Transverse colon (tissue), 4 donors: ENCODE measurements at regions not wholly inside any gene's neighbourhood (a gene's known extent, or its start where the extent isn't known, plus 50 kb on each side); places are given as distances from the start of the nearest gene placed in this dataset.

Experiments
- DNase-seq: peaks from one replicate; pipeline ENCODE4 v3.0.0-alpha.2; 2019
- H3K27ac ChIP-seq, 4 donors: fragments of 200-600 bp; sonication (generic); 2 replicates each; pipeline ENCODE4 v1.5.1; 2016 to 2018; ENCODE audit warnings: inconsistent platforms in 4 of 4
- H3K27me3 ChIP-seq: fragments of 200-600 bp; sonication (generic); 2 replicates; pipeline ENCODE4 v1.5.1; 2017; ENCODE audit warnings: inconsistent platforms
- H3K36me3 ChIP-seq, 4 donors: fragments of 200-600 bp; sonication (generic); 2 replicates each; pipeline ENCODE4 v1.5.1; 2017 to 2019; ENCODE audit warnings: inconsistent platforms in 4 of 4
- H3K4me1 ChIP-seq, 4 donors: fragments of 200-600 bp; sonication (generic); 2 replicates each; pipeline ENCODE4 v1.5.1; 2017 to 2020; ENCODE audit warnings: inconsistent platforms in 4 of 4
- H3K4me3 ChIP-seq, 4 donors: fragments of 200-600 bp; sonication (generic); 1 replicate in 1 of 4; 2 replicates in 3 of 4; pipeline versions ENCODE4 v1.5.1 to v1.6.1; 2017 to 2019; ENCODE audit warnings: inconsistent platforms in 4 of 4
- H3K9me3 ChIP-seq, 2 donors: fragments of 200-600 bp; sonication (generic); 2 replicates each; pipeline ENCODE4 v1.5.1; 2017 to 2019; ENCODE audit warnings: inconsistent platforms in 2 of 2
- EP300 ChIP-seq: sonication (generic); formaldehyde crosslinking; IDR thresholded peaks from one replicate; pipeline ENCODE4 v1.6.1; 2017; ENCODE audit warnings: antibody characterized with exemption, low read depth
- POLR2A ChIP-seq: fragments of 450-650 bp; IDR thresholded peaks from one replicate; pipeline ENCODE4 v1.6.1; 2016; ENCODE audit warnings: antibody characterized with exemption, mild to moderate bottlenecking, moderate library complexity
- POLR2AphosphoS5 ChIP-seq, 3 donors: sonication (generic); formaldehyde crosslinking; IDR thresholded peaks; one replicate each; pipeline ENCODE4 v1.6.1; 2016; ENCODE audit warnings: antibody characterized with exemption in 3 of 3
- whole genome bisulfite sequencing, 2 donors: methylation state at CpG; one replicate each; pipeline ENCODE4 v1.1.5; 2018; ENCODE audit warnings: low coverage in 1 of 2; 5-methylcytosine and 5-hydroxymethylcytosine counted together
- in situ Hi-C, 4 donors: fragments of 200-750 bp; cut with MboI; loops; one replicate each; pipeline versions ENCODE4 v1.15.0 to v1.15.1; 2017; ENCODE audit warnings: low sequenced_read_pairs in 3 of 4, low pct_ligation_motif_present in 1 of 4, low pct_unique_long_range_greater_than_20kb in 1 of 4
- intact Hi-C: fragments of 100-400 bp; cut with DNase I; formaldehyde crosslinking; loops from one replicate; pipeline ENCODE4 v1.15.1; 2023; ENCODE audit warnings: low total_unique reads
- TF ChIP-seq, protein P1 (sequence below), 5 experiments: fragments of 200-600 bp in 3 of 5; fragments of 450-650 bp in 2 of 5; sonication (generic) in 3 of 5; IDR thresholded peaks; 1 replicate in 2 of 5; 2 replicates in 3 of 5; pipeline ENCODE4 v1.5.1; 2016 to 2017; ENCODE audit warnings: antibody characterized with exemption in 5 of 5, inconsistent platforms in 3 of 5, mild to moderate bottlenecking in 2 of 5, moderate library complexity in 1 of 5

- intact Hi-C loops (loop anchor here (2.0 kb wide), 1 partner anchor 383 kb away; no protein-coding TSS in a partner anchor), in situ Hi-C loops (no loop called here)
- no peak for DNase-seq
- no peak overlapping the region for H3K27ac ChIP-seq
- no peak overlapping the region for H3K4me3 ChIP-seq
- no peaks in the 10 kb centered on the region for H3K36me3 ChIP-seq
- H3K27me3 ChIP-seq = no peaks in the 10 kb centered on the region
- 63% methylated on average over 2 of the region's 2 CpGs; no CpG with 5 or more reads in 1 of the 2 donors for WGBS, 2 donors
- H3K4me1 ChIP-seq = no peaks in the 10 kb centered on the region
- TF ChIP-seq EP300 (no peak), POLR2A (no peak), POLR2AphosphoS5 (IDR thresholded peaks at IDR 0.05) (no peak)
- TF ChIP-seq, protein P1, sequence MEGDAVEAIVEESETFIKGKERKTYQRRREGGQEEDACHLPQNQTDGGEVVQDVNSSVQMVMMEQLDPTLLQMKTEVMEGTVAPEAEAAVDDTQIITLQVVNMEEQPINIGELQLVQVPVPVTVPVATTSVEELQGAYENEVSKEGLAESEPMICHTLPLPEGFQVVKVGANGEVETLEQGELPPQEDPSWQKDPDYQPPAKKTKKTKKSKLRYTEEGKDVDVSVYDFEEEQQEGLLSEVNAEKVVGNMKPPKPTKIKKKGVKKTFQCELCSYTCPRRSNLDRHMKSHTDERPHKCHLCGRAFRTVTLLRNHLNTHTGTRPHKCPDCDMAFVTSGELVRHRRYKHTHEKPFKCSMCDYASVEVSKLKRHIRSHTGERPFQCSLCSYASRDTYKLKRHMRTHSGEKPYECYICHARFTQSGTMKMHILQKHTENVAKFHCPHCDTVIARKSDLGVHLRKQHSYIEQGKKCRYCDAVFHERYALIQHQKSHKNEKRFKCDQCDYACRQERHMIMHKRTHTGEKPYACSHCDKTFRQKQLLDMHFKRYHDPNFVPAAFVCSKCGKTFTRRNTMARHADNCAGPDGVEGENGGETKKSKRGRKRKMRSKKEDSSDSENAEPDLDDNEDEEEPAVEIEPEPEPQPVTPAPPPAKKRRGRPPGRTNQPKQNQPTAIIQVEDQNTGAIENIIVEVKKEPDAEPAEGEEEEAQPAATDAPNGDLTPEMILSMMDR (IDR thresholded peaks at IDR 0.05) = no peak
- no peaks in the 10 kb centered on the region for H3K9me3 ChIP-seq
Observed at GRCh38 chr10:128617532-128617931, 491.3 kb upstream of the MKI67 start.

DNA sequence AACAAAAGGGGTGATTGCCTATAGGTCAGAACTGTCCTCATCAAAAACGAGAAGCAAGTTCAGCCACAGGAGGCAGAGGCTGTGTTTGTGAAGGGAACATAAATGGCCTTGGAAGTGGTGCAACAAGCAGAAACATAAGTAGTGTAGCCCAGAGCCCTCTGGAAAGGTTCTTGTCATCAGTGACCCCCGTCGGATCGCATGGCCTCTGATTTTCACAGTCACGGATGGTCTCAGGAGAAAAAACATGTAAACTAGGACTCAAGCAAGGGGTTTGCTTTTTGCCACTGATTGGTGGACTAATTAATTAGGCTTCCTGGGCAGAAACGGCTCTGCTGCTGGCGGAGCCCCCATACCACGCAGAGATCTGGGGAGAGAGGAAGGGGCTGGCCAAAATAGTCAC is 496.5 kb upstream of the MKI67 start:
- no peak for DNase-seq
- 77 to 91% methylated on average over 6 to 8 of the region's 8 CpGs for WGBS, 2 donors
- no peak overlapping the region for H3K27ac ChIP-seq
- H3K9me3 ChIP-seq = no peaks in the 10 kb centered on the region
- intact Hi-C loops = no loop called here
- H3K4me3 ChIP-seq = no peak overlapping the region
- no peaks in the 10 kb centered on the region for H3K36me3 ChIP-seq
- no peak for TF ChIP-seq POLR2A
- no peak for TF ChIP-seq POLR2AphosphoS5 (IDR thresholded peaks at IDR 0.05)
- TF ChIP-seq EP300 = no peak
- TF ChIP-seq, protein P1 (IDR thresholded peaks at IDR 0.05) = no peak
- no peaks in the 10 kb centered on the region for H3K27me3 ChIP-seq
- in situ Hi-C loops = no loop called here
- no peaks in the 10 kb centered on the region for H3K4me1 ChIP-seq

DNA sequence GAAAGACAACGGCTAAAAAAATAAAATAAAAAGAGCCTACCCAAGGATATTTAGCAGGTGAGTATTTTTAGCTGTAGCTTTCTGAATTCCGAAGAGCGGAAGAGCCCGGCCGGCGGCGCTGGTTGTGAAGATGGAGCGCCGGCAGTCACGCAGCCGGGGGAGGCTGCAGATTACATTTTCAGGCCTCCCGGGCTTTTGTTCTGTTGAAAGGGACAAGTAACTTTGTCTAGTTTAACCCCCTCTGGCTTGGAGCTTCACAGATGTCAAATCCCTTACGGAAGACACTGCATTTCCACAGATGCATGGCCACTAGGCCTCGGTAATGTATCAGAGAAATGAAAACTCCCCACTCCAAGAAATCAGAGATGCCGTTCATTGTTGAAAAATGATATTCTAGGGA is 497.6 kb upstream of the MKI67 start:
- H3K9me3 ChIP-seq = no peaks in the 10 kb centered on the region
- intact Hi-C loops (no loop called here), in situ Hi-C loops (no loop called here)
- TF ChIP-seq EP300 (no peak), POLR2A (no peak), POLR2AphosphoS5 (IDR thresholded peaks at IDR 0.05) (no peak)
- TF ChIP-seq, protein P1 (IDR thresholded peaks at IDR 0.05) = no peak
- H3K4me1 ChIP-seq = no peaks in the 10 kb centered on the region
- no peak overlapping the region for H3K27ac ChIP-seq
- no peak overlapping the region for H3K4me3 ChIP-seq
- no peaks in the 10 kb centered on the region for H3K27me3 ChIP-seq
- H3K36me3 ChIP-seq = no peaks in the 10 kb centered on the region
- no peak for DNase-seq
- WGBS, 2 donors = 88 to 100% methylated on average over 3 to 15 of the region's 15 CpGs

DNA sequence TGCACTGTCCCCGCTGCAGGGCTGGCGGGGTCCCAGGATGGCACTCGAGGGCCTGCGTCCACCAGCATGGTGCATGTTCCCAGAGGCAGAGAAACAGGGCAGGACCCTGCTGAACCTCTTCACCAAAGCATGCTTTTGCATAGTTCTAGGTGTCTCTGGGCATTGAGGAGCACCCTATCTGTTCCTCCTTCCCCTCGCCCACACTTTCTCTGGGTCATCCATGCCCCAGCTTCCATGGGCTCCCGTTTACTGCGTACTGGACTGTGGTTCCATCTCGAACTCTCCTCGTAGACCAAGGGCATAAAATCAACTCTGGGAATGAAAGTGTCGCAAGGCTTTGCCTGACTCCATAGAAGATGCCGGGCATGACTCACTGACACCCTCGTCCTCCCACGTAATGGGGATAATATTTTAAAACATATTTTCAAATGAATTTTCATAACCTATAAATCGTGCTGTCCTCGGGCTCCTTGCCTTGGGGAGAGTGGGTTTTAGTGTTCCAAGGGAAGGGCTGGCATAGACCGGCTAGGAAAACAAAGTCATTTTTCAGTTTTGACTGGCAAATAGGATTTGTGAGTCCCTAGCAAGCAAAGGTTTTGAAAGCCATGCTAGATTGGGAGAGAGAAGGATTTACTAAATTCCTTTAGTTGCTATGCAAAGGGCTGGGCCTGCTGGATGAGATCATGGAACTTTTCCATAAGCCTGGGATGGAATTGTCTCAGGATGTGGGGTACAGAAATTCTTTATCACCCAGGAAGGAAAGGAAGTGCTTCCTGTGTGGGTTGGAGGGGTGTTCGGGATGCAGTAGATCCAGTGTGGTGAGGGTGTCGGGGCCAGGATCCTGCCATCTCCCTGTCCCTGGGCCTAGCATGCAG is 498.7 kb upstream of the MKI67 start:
- Histone ChIP-seq H3K4me1 (no peaks in the 10 kb centered on the region), H3K27ac (no peak overlapping the region), H3K9me3 (no peaks in the 10 kb centered on the region), H3K4me3 (no peak overlapping the region), H3K36me3 (no peaks in the 10 kb centered on the region), H3K27me3 (no peaks in the 10 kb centered on the region)
- in situ Hi-C loops (no loop called here), intact Hi-C loops (no loop called here)
- TF ChIP-seq POLR2A (no peak), POLR2AphosphoS5 (IDR thresholded peaks at IDR 0.05) (no peak), EP300 (no peak)
- TF ChIP-seq, protein P1 (IDR thresholded peaks at IDR 0.05) = no peak
- DNase-seq = no peak
- 64 to 89% methylated on average over 3 to 18 of the region's 18 CpGs for WGBS, 2 donors
